ENCODE measurements at regions not wholly inside any gene's neighbourhood (a gene's known extent, or its start where the extent isn't known, plus 50 kb on each side); places are given as distances from the start of the nearest gene placed in this dataset.

DNA sequence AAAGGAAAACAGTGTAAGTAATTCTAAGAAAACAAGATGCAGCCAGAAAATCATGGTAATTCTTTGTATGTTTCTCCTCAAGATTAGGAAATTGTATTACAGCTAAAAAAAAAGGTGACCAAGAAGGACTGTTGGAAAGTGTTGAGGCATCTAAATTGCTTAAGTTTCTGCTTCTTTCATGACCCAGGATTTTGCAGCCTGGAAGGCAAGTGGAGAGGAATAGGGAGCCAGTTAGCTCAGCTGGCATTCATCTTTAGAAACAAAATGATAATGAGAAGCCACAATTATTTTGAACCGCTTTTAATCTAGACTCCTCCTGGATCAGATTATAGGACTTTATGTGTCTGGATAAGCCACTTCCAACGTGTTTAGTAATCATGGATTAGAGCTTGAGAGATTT, 56.8 kb upstream of the TMEM229A start:
- TF ChIP-seq GATA3 (IDR thresholded peaks at IDR 0.05; ENCODE audit: low read depth, low read length) (no peak), GATA2 (IDR thresholded peaks at IDR 0.05; ENCODE audit: low read depth, low read length) (no peak)

Data from SH-SY5Y (cell line).